ENCODE measurements at regions not wholly inside any gene's neighbourhood (a gene's known extent, or its start where the extent isn't known, plus 50 kb on each side); places are given as distances from the start of the nearest gene placed in this dataset.

GRCh38 chr6:25094726-25095125, 159.0 kb upstream of the RIPOR2 start:
- H3K4me3 Mint-ChIP-seq: no peak overlapping the region
- intact Hi-C loops (cut with micrococcal nuclease): no loop called here
- DNase-seq (no peak), ATAC-seq (ENCODE audit: low read depth) (no peak)
- POLR2A ChIA-PET: no interaction called here
- 68% methylated on average over 4 of the region's 4 CpGs for WGBS (ENCODE audit: insufficient coverage)
- Histone ChIP-seq H3K27me3 (replicated peaks in 1 of 4; ENCODE audit: control extremely low read depth in 1 of 4, control insufficient read depth in 3 of 4, insufficient read depth in 4 of 4, low read length in 3 of 4) (no peaks in the 10 kb centered on the region), H3K79me2 (ENCODE audit: control insufficient read depth, insufficient read depth, low read length) (no peaks in the 10 kb centered on the region), H3K4me1 (ENCODE audit: control insufficient read depth in 2 of 2, insufficient read depth in 2 of 2, low read length in 2 of 2) (no peaks in the 10 kb centered on the region), H3K4me3 (ENCODE audit: control extremely low read depth in 1 of 5, extremely low read depth in 1 of 5, insufficient read depth in 1 of 5, low read depth in 2 of 5, low read length in 4 of 5) (no peak overlapping the region), H3K9me3 (ENCODE audit: control extremely low read depth in 1 of 3, control insufficient read depth in 2 of 3, insufficient read depth in 1 of 3, low read length in 2 of 3) (no peaks in the 10 kb centered on the region), H4K20me1 (ENCODE audit: control insufficient read depth, insufficient read depth, low read length, poor library complexity, severe bottlenecking) (no peaks in the 10 kb centered on the region), H3K4me2 (replicated peaks; ENCODE audit: low read depth, low read length, poor library complexity, severe bottlenecking) (no peak overlapping the region), H2AFZ (ENCODE audit: insufficient read depth, low read depth, low read length, poor library complexity, severe bottlenecking) (no peak overlapping the region), H3K9ac (ENCODE audit: low read length) (no peak overlapping the region), H3K36me3 (replicated peaks in 1 of 2; ENCODE audit: control extremely low read depth in 1 of 2, control insufficient read depth in 1 of 2, extremely low read depth in 1 of 2, insufficient read depth in 2 of 2, low read length in 1 of 2) (peaks cover 0 to 34% of the 10 kb centered on the region in 2 experiments), H3K27ac (ENCODE audit: low read length in 2 of 2) (no peak overlapping the region)
- no peaks in the 10 kb centered on the region for H3K27me3 Mint-ChIP-seq
- H3K9me3 Mint-ChIP-seq (ENCODE audit: insufficient read depth): no peaks in the 10 kb centered on the region
- CTCF ChIA-PET: interaction anchor here (0.5 to 1.2 kb wide), 2 partner anchors 24 to 297 kb away, joined by 3 read pairs; no protein-coding TSS in a partner anchor
- no peak overlapping the region for H3K27ac Mint-ChIP-seq
- TF ChIP-seq, protein P1, sequence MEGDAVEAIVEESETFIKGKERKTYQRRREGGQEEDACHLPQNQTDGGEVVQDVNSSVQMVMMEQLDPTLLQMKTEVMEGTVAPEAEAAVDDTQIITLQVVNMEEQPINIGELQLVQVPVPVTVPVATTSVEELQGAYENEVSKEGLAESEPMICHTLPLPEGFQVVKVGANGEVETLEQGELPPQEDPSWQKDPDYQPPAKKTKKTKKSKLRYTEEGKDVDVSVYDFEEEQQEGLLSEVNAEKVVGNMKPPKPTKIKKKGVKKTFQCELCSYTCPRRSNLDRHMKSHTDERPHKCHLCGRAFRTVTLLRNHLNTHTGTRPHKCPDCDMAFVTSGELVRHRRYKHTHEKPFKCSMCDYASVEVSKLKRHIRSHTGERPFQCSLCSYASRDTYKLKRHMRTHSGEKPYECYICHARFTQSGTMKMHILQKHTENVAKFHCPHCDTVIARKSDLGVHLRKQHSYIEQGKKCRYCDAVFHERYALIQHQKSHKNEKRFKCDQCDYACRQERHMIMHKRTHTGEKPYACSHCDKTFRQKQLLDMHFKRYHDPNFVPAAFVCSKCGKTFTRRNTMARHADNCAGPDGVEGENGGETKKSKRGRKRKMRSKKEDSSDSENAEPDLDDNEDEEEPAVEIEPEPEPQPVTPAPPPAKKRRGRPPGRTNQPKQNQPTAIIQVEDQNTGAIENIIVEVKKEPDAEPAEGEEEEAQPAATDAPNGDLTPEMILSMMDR (IDR thresholded peaks at IDR 0.05): no peak
- no peak for TF ChIP-seq EZH2 (IDR thresholded peaks at IDR 0.05; ENCODE audit: borderline replicate concordance, insufficient read depth, low read depth, low read length, poor library complexity, severe bottlenecking)
- H3K4me1 Mint-ChIP-seq: no peaks in the 10 kb centered on the region

GRCh38 chr6:25100288-25100687, 164.5 kb upstream of the RIPOR2 start:
- Mint-ChIP-seq H3K4me1 (peaks cover 8% of the 10 kb centered on the region), H3K27me3 (no peaks in the 10 kb centered on the region), H3K4me3 (no peak overlapping the region), H3K9me3 (ENCODE audit: insufficient read depth) (no peaks in the 10 kb centered on the region), H3K27ac (no peak overlapping the region)
- H3K27ac ChIP-seq (ENCODE audit: low read length in 2 of 2): no peak overlapping the region
- intact Hi-C loops (cut with micrococcal nuclease): no loop called here
- no peak overlapping the region for H2AFZ ChIP-seq (ENCODE audit: insufficient read depth, low read depth, low read length, poor library complexity, severe bottlenecking)
- H3K36me3 ChIP-seq (replicated peaks in 1 of 2; ENCODE audit: control extremely low read depth in 1 of 2, control insufficient read depth in 1 of 2, extremely low read depth in 1 of 2, insufficient read depth in 2 of 2, low read length in 1 of 2): peaks cover 0 to 18% of the 10 kb centered on the region in 2 experiments
- no peak for DNase-seq
- no peaks in the 10 kb centered on the region for H3K9me3 ChIP-seq (ENCODE audit: control extremely low read depth in 1 of 3, control insufficient read depth in 2 of 3, insufficient read depth in 1 of 3, low read length in 2 of 3)
- no CpG with 5 or more reads among the region's 4 CpGs for WGBS (ENCODE audit: insufficient coverage)
- ChIA-PET POLR2A (no interaction called here), CTCF (interaction anchor here (0.7 kb wide), 1 partner anchor 35 kb away, joined by 3 read pairs; no protein-coding TSS in a partner anchor)
- TF ChIP-seq EZH2 (IDR thresholded peaks at IDR 0.05; ENCODE audit: borderline replicate concordance, insufficient read depth, low read depth, low read length, poor library complexity, severe bottlenecking): no peak
- TF ChIP-seq, protein P1 (IDR thresholded peaks at IDR 0.05): no peak
- no peaks in the 10 kb centered on the region for H3K79me2 ChIP-seq (ENCODE audit: control insufficient read depth, insufficient read depth, low read length)
- ATAC-seq (ENCODE audit: low read depth): no peak
- peaks cover 3 to 8% of the 10 kb centered on the region in 2 donors for H3K4me1 ChIP-seq (ENCODE audit: control insufficient read depth in 2 of 2, insufficient read depth in 2 of 2, low read length in 2 of 2)
- no peaks in the 10 kb centered on the region for H4K20me1 ChIP-seq (ENCODE audit: control insufficient read depth, insufficient read depth, low read length, poor library complexity, severe bottlenecking)
- no peak overlapping the region for H3K4me3 ChIP-seq (ENCODE audit: control extremely low read depth in 1 of 5, extremely low read depth in 1 of 5, insufficient read depth in 1 of 5, low read depth in 2 of 5, low read length in 4 of 5)
- H3K9ac ChIP-seq (ENCODE audit: low read length): no peak overlapping the region
- H3K4me2 ChIP-seq (replicated peaks; ENCODE audit: low read depth, low read length, poor library complexity, severe bottlenecking): no peak overlapping the region
- no peaks in the 10 kb centered on the region for H3K27me3 ChIP-seq (replicated peaks in 1 of 4; ENCODE audit: control extremely low read depth in 1 of 4, control insufficient read depth in 3 of 4, insufficient read depth in 4 of 4, low read length in 3 of 4)
